Retinal pigment epithelial cell (primary cell): ENCODE measurements at regions not wholly inside any gene's neighbourhood (a gene's known extent, or its start where the extent isn't known, plus 50 kb on each side); places are given as distances from the start of the nearest gene placed in this dataset.

Source experiments
- DNase-seq: peaks from one replicate; pipeline ENCODE4 v3.0.0-alpha.2; 2010; ENCODE audit warnings: low read depth
- H3K4me3 ChIP-seq: 2 replicates; pipeline ENCODE4 v1.5.1; 2011; ENCODE audit warnings: mild to moderate bottlenecking, low read length, control low read depth, moderate library complexity
- TF ChIP-seq, protein P1 (sequence below): conservative IDR thresholded peaks from 2 replicates; pipeline ENCODE4 v1.5.1; 2011; ENCODE audit warnings: low read depth, low read length, control low read depth, inconsistent platforms

DNA sequence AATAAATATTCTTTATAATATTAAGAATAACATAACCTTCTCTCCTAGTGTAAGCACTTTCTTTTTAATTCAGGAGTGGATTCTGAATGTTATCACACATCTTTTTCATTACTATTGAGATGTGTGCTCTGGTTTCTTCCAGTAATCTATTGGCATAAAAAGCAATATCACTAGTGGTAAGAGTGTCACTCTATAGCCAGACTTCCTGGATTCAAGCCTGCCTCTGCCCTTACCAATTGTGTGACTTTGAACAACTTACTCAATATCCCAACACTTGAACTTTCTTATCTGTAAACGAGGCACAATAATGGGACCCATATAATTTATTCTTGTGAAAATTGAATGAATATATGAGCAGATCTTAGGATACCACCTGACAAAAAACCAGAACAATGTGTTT, 71.0 kb downstream of the SEM1 start:
- no peak for DNase-seq
- TF ChIP-seq, protein P1, sequence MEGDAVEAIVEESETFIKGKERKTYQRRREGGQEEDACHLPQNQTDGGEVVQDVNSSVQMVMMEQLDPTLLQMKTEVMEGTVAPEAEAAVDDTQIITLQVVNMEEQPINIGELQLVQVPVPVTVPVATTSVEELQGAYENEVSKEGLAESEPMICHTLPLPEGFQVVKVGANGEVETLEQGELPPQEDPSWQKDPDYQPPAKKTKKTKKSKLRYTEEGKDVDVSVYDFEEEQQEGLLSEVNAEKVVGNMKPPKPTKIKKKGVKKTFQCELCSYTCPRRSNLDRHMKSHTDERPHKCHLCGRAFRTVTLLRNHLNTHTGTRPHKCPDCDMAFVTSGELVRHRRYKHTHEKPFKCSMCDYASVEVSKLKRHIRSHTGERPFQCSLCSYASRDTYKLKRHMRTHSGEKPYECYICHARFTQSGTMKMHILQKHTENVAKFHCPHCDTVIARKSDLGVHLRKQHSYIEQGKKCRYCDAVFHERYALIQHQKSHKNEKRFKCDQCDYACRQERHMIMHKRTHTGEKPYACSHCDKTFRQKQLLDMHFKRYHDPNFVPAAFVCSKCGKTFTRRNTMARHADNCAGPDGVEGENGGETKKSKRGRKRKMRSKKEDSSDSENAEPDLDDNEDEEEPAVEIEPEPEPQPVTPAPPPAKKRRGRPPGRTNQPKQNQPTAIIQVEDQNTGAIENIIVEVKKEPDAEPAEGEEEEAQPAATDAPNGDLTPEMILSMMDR, result no peak
- H3K4me3 ChIP-seq, result no peak overlapping the region

DNA sequence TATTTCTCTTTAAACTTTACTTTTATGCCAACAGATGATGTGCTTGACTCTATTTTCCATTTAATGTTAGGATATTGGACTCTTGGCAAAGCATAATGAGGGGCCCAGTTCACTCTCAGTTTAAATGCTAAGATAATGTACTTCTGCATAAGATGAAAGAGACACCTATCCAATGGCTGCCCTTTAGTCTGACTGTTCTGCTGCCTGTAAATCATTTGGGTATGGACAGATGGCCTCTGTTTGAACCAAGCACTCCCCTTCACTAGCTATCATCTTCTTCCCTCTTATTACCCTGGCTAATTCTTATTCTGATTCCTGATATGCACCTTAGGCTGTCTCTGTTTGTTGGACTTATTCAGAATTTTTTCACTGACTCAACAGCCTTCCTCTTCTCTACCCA, 72.1 kb downstream of the SEM1 start:
- H3K4me3 ChIP-seq, result no peak overlapping the region
- TF ChIP-seq, protein P1, result no peak
- no peak for DNase-seq

DNA sequence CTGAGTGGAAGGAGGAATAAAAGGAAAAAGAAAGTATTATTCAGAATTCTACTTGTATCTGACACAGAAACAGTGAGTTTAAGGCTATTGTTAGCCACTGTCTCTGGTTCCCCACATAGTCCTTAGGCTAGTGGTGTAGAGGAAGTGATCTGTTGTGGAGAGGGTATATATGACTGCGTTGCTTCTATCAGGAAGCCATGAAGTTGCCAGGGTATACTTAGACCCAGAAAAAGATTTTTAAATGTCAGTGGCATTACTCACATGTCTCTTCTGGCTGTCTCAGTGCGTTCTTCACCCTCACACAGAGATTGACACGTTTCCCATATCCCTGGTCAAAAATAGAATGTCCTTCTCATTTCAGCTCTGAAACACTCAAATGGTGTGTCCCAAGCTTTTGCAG, 72.7 kb downstream of the SEM1 start:
- H3K4me3 ChIP-seq, result no peak overlapping the region
- TF ChIP-seq, protein P1, result no peak
- DNase-seq, result no peak

DNA sequence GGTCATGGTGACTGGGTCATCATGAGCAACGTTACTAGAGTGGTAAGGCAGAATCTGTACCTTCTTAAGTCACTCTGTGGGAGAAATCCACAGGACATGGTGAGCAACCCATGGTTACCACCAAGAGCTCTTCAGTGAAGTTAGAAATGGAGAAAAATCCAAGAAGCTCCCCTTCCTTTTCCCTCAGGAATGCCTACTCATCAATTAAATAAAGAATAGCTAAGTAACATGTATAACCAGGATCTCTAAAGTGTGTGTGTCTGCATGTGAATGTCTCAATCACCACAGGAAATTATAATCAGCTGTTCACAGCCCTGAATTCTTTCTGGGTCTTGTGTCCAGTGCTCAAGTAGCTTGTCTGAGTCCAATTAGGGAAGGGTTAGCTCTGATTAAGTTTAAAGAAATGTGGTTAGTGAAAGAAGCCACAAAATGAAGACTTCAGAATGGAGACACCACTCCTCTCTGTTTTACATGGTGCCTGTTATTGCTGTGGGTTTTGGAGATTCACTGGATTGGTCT, 73.2 kb downstream of the SEM1 start:
- no peak for DNase-seq
- H3K4me3 ChIP-seq, result no peak overlapping the region
- TF ChIP-seq, protein P1, result no peak

DNA sequence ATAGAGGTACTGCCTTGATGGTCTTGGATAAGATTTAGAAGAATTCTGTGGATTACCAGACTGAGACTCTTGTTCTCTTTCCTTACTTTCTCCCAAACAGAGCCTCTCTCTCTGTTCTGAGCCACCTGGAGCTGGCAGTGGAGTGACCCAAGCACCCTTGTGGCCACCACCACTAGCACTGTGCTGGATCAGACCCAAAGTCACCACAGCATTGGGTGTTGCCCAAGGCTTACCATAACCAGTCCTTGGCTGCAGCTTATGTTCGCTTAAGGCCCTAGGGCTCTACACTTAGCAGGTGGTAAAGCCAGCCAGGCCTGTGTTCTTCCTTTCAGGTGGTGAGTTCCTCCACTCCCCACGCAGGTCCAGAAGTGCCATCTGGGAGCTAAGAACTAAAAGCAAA, 79.8 kb downstream of the SEM1 start:
- TF ChIP-seq, protein P1, result no peak
- no peak overlapping the region for H3K4me3 ChIP-seq
- no peak for DNase-seq

DNA sequence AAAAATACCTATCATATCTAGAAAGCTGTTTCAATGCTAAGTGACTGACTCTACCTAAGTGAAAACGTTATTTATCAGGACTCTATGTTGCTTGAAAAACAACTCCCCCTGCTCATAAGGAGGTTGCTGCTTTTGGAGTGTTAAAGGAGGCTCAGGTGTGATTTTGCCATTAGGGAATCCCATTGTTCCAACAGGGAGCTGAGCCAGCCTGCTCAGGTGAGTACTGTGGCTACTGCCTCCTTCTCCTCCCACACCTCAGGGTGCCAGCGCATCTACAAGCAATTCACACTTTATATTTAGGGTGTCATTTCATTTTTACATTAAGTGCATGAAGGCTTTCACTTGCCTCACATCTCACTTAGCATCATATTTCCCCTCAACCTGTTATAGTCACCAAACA, 84.7 kb downstream of the SEM1 start:
- TF ChIP-seq, protein P1, result no peak
- no peak overlapping the region for H3K4me3 ChIP-seq
- no peak for DNase-seq

DNA sequence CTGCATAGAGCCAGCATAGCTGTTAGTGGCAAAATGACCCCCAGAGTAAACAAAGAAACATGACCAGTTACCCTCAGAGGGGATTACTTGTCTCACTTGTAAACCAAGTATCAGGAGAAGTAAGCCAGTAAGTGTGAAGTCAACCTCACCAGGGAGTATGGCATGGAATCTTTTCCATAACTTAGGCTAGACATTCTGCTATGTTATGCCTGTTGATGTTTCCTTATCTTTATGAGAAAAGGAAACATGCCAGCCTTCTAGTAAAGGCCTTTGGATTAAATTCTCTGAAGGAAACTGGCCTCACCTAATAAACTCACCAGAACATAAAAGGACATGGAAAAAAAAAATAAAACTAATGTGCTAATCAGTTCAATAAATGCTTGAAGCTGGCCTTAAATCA, 87.7 kb downstream of the SEM1 start:
- TF ChIP-seq, protein P1, result no peak
- H3K4me3 ChIP-seq, result no peak overlapping the region
- DNase-seq, result no peak
